Posterior vena cava (tissue), 2 donors: ENCODE measurements at regions not wholly inside any gene's neighbourhood (a gene's known extent, or its start where the extent isn't known, plus 50 kb on each side); places are given as distances from the start of the nearest gene placed in this dataset.

Source experiments
- DNase-seq: peaks from one replicate; pipeline ENCODE4 v3.0.0-alpha.2; 2020; ENCODE audit warnings: low spot score
- intact Hi-C, 2 donors: fragments of 100-400 bp; cut with DNase I; formaldehyde crosslinking; loops; one replicate each; pipeline versions ENCODE4 v1.14.1 to v1.14.2; 2022 to 2023
- donor health status: DM: yes; HTN: yes; CAD: no.
- donor health status: DM: yes; HTN: yes; CAD: no.

DNA sequence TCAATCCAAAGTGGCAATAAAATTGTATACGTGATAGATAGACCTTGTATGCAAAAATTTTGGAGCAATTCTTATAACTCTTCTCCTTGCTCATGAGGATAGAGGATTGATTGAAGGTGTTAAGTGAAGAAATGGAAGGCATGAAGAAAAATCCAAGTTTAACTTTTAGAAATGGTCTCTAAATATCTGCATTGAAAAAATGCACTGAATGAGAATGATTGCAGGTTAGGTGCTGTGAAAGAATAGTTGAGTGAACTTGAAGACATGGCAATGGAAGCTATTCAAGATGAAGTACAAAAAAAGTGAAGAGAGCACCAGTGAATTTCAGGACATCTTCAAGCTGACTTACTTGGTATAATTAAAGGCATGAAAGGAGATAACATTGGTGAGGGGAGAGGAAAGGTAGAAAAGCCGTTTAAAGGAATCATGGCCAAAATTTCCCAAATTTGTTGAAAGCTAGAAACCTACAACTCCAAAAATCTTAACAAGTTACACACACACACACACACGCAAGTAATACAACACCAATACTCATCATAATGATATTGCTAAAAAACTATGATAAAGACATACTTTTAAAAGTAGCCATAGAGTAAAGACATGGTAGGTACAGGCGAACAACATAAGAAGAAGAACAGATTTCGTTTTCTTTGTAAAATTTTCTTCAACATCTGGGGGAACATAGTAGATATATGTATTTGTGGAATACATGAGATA is 96.3 kb downstream of the GGTLC2 start:
- no peak for DNase-seq
- intact Hi-C loops, result no loop called here

DNA sequence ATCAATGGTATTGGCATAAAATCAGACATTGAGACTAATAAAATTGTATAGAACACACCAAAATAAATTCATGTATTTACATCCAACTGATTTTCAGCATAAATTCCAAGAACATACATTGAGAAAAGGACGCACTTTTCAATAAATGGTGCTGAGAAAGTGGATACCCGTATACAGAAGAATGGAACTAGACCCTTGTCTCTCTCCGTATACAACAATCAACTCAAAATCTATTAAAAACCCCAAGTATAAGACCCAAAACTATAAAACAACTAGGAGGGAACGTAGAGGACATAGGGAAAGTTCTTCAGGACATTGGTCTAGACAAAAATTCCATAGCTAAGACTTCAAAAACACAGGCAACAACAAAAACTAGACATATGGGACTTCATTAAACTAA is 97.4 kb downstream of the GGTLC2 start:
- no peak for DNase-seq
- intact Hi-C loops, result no loop called here

DNA sequence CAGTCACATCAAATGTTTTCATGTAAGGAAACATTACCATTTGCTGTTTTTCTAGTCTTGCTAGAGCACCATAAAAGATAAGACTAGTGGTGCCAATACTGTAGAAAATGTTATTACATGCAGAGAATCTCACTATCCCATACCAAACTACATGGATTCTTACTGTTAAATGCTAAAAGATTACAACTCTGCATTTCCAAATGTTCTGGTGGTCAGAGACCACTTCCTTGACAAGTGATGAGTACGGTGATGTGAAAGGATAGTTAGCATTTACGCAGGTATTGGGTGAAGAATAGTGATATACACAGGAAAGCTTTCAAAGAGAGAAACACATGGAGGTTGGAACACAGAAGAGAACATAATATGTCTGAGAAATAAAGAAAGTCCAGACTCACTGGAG is 98.2 kb downstream of the GGTLC2 start:
- intact Hi-C loops, result no loop called here
- DNase-seq, result no peak

DNA sequence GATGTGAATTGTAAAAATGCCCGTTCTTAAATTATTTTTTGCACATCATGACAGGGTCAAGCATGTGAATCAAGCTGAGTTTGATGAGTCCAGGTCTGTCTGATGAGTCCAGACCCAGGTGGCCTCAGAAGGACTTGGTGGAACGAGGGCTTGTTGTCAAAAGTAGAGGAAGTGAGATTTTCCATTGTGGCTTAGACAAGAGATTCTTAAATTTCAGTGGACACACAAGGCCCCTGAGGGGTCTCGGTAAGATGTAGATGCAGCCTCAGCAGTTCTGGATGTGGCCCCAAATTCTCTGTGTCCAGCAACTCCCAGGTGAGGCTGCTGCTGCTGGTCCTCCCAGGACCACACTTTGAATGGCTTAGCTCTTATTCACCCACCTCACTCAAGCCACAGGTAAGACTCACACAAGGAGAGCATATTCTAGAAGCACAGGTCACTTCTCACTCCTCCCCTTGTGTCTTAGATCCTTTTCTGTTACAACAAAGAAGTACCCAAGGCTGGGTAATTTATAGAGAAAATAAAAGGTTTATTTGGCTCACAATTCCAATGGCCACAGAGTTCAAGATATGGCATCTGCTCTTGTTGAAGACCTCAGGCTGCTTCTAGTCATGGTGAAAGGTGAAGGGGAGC is 98.8 kb downstream of the GGTLC2 start:
- intact Hi-C loops, result no loop called here

DNA sequence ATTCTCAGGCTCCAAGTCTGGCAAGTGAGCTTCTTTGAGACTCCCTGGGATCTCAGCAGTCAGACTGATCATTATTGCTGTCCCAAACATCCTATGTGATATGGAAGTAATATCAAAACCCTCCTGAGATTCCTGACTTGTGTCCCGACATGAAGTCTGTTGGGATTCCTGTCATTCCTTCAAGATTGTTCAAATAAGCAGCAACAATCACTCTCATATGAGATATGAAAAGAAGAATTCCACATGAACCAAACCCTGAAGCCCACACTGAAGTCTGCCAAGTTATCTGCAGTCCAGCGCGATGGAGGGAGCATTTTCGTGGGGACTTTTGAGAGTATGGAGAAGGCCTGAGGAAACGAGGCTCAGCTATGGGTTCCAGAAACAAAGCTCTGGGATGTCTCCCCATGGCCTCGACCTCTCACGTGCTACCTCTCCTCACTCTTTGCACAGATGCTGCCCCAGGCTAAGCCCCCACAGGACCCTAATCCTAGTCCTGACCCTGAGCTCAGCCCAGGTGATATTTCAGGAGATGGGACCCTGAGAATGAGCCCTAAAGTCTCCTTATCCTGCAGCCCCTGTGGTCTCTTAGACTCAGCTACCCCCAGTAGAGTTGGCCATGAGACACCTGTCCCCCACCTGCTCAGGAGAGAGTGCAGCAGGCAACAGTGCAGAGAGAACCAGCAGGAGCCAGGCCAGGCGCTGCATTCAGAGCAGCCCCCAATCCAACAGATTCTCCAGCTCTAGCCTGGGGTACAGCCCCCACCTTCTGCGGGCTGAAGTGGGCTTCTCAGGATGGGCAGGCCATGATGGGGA is 100.2 kb downstream of the GGTLC2 start:
- no peak for DNase-seq
- intact Hi-C loops, result no loop called here

More for the DNA sequence above, 98.8 kb downstream of the GGTLC2 start:
- DNase-seq, result no peak

DNA sequence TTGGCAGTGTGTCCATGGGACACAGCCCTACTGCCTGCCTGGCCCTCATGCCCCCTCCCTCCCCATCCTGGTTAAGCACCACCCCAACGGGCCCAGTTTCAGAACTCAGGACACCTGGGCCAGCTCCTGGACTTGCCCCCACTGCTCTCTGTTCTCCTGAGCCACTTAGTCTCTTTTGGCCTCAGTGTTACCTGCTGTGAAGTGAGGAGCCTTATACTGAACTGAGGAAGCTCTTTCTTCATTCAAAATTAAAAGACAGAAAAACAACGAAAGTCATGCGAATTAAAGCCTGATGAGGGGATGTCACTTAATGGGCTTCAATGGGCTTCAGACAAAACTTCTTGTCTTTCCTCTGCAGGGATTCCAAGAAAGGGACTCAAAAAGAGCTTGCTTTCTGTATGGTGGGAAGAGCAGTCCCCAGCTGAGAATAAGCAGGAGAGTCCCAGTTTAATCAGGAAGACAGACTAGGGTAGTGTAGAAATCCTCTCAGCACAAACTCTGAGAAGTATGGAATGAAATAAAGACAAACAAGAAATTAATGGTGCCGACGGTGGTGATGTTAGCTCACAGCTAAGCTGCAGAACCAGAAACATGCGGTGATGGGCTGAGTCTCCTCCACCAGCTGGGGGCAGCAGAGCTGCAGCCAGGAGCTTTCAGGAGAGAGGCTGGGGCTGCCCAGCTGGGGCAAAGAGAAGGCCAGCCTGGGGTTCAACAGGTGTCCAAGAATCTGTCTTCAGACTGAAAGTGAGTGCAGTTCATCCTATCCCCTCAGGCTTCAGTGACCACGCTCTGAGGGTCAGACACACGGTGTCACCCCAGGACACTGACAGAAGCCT is 101.0 kb downstream of the GGTLC2 start:
- intact Hi-C loops, result no loop called here
- DNase-seq, result no peak

DNA sequence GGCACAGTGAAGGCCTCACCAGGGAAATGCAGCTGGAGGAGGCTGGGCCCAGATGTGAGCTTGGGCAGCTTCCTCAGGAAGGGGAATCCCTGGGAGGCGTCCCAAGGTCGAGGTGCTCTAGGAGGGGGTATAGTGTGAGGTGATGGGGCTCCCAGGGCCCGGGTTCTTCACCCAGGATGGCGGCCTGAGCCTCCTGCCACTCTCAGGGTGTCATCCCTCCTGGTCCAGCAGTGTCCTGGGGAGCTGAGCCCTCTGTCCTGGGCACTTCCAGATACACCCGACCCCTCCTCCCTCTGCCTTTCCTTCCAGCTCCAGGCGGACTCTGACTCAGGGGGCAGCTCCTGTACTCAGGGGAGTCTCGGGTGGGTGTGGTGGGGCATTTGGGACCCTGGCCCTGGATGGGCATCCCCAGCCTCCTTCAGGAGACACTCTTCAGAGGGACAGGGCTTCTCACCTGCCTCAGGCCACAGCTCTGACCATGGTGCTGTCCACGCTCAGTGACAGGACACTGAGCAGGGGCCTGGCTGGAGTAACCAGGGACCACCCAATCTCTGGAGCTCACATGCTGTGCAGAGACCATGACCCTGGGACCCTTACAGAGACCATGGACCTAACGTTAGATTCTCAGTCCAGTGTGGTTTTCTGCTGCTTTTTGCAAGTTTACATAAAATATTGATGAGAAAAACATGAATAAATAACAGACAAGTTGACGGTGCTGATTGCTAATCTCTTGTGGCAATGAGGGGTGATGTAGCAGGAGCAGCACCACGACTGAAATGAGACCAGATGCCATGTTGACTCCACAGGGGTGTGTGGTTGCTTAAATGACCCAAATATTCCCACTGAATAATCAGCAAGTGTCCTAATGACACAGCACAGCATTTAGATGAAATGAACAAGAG is 101.9 kb downstream of the GGTLC2 start:
- DNase-seq, result no peak
- intact Hi-C loops, result no loop called here

DNA sequence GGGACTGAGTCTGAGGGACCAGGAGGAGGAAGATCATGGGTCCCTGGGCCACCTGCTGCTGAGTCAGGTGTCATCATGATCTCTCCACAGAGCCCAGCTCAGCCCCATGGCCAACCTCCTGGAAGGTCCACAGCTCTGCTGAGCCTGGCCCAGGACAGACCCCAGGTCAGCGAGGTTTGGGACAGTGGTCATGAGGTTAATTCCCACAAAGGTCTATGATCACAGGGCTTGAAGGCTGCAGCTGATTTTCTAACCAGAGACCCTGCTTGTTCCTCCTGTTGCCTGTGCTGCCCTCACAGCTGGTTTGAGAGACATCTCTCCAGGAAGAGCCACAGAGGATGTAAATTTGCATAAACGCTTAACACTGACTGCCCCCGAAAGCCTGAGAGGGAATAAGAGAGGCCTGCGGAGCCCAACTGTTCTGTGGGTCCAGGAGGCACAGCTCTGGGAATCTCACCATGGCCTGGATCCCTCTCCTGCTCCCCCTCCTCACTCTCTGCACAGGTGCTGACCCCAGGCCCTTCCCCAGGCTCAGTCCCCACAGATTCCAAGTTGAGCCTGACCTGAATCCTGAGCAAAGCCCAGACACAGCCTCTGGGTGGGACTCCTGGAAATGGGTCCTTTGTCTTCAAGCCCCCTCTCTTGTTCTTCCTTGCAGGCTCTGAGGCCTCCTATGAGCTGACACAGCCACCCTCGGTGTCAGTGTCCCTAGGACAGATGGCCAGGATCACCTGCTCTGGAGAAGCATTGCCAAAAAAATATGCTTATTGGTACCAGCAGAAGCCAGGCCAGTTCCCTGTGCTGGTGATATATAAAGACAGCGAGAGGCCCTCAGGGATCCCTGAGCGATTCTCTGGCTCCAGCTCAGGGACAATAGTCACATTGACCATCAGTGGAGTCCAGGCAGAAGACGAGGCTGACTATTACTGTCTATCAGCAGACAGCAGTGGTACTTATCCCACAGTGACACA is 102.8 kb downstream of the GGTLC2 start:
- DNase-seq, result no peak
- intact Hi-C loops, result no loop called here

DNA sequence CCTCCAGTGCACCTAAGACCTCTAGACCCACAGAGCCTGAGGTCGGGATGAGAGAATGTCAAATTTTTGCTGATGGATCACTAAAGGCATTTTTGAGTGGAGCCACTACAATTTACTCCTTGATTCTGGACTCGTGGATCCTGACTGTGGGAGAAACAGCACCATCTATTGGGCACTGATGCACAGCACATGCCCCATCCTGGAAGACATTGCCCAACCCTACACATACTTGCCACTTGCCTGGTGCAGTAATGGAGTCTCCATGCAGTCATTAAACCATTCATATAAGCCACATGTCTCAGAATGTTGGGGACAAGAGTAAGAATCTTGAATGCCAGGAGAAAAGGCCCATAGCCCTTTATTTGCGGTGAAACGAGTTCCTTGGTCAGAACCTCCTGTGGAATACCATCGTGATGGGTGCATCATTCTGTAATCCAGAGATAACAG is 103.9 kb downstream of the GGTLC2 start:
- DNase-seq, result no peak
- intact Hi-C loops, result no loop called here

DNA sequence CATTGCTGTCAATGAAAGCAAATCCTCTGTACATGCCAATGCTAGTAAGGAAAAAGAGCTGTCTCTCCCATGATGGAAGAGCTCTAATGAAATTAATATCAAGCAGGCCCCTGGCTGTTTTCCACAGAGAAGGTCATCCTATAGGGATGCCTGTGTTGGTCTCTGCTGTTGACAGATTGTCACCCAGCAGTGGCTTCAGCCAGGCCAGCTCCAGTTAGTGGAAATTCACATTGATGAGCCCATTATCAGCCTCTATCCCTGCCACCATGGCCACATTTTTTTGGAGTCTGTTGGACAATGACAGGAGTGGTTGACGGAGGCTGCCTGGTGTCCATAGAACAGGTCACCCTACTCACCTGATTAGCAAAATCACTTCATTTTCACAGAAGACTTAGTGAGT is 104.3 kb downstream of the GGTLC2 start:
- DNase-seq, result no peak
- intact Hi-C loops, result no loop called here

DNA sequence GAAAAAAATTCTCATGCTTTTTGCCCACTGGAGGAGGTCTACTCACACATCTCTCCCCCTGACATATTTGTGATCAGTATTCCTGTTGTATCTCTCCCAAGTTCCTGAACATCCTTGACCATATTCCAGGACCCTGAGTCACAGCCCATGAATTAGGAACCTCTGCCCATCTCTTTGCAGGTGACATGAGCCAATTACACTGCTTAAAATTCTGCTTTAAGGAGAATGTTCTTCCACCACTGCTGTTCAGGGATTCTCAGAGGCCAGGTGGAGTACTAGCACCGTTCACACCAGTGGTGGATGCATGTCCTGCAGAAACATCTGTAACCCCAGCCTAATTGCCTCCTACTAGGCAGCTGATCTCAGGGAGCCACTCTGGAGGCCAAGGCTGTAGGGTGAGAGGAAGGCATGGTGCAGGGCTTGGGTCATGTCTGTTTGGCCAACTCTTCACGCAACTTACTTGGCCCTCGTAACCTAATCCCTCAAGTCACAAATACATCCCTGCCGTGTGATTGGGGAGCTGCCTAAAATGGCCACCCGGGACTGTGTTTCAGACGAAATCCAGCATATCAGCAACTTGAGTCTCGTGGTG is 104.8 kb downstream of the GGTLC2 start:
- DNase-seq, result no peak
- intact Hi-C loops, result no loop called here

DNA sequence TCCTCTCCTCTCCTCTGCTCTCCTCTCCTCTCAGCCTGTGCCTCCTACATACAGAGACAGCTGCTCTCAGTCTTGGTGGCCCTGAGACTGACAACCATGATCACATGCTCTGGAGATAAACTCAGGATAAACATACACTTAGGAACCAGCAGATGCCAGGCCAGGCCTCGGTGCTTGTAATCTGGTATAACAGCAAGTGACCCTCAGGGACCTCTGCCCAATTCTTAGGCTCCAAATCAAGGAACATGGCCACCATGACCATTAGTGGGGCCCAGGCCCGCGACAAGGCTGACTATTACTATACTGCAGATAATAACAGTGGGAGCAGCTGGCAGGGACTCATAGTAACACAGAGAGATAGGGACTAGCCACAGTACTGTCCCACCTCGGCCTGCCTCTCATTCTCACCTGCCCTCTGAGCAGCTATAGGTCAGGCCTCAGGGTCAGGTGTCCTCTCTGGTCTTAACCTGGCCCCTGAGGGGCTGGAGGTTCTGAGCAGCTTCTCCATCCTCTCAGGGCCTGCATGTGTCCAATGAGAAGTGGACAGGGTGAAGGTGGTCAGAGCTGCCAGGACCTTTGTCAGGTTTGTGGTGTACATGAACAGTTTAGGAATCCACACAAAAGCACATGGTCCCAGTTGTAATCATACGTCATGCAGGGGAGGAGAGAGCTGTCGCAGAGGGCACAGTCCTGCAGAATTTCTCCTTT is 106.1 kb downstream of the GGTLC2 start:
- no peak for DNase-seq
- intact Hi-C loops, result no loop called here

DNA sequence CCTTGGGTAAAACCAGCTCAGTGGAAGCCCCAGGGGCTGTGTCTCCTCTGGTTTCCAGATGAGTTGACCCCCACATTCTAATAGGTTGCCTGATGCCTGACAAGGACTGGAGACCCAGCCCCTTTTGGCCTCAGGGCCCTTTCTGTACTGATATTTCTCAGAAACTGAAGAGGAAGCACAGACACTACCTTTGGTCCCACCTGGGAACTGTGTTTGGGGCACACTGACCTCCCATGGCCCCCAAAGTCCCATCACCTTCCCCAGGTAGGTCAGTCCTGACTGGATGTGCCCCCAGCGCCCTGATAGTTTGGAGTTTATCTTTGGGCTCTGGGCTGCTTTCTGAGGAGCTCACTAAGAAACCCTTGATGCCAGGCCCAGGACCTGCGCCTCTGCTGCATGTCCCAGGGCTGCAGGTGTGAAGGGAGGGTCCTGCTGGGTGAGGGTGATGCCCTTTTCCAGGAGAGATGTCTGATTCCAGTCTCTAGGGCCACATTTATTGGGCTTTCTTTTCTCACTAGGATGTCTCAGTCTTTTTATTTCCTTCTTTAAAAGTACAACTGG is 106.7 kb downstream of the GGTLC2 start:
- DNase-seq, result no peak
- intact Hi-C loops, result no loop called here

DNA sequence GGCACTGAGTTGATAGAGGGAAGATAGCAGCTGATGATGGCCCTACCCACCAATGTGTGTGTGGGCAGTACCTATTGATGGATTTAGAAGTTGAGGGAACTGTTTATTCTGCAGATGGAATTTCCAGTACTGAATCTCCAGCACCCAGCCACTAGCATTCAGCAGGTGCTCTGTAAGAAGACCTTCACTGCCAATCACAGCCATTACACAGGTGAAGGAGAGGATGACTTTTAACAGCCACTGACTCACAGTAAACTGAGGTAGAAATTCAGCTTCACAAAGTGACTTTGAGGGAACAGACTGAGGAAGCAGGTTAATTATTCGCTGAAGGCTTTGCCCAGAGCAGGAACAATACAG is 107.8 kb downstream of the GGTLC2 start:
- no peak for DNase-seq
- intact Hi-C loops, result no loop called here

DNA sequence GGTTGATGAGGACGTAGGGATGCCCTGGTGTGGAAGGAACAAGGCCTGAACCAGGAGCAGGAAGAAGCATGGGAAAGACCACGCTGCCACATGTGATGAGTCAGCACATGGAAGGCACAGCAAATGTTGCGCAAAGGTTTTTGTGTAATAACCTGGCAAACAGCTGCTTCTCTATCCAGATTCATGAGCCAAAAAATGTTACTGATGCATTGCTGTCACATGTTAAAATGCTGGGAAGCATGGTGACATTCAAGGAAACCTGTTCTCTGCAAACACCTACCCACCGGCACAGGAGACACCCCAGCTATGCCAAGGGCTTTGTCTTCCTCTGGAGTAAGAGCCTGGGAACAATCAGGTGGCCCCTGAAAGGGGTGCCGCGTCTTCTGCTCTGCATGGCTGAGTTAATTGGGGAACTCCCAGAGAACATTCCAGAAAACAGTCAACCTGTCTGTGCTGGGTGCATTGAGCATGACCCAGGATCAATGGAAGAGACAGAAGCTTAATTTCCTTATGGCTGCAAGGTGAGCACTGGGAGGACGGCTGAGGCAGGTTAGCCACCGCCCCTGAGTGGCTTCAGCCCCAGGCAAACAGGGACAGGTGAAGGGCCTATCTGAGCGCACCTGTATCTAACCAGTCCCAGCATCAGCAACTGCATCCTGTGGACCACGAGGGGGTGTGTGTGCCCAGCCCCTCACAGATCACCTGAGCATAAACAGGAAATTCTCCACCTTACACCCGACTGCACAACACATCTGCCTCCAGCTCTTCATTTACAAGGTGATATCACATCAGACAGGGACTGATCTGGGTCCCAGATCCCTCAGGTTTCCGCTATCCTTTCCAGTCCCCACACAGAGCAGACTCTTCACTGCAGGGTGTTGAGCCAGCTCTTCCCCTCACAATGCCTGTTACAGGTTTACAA is 108.4 kb downstream of the GGTLC2 start:
- intact Hi-C loops, result no loop called here

More for the DNA sequence above, 108.4 kb downstream of the GGTLC2 start:
- no peak for DNase-seq
